Fibroblast of lung (primary cell): ENCODE measurements at regions not wholly inside any gene's neighbourhood (a gene's known extent, or its start where the extent isn't known, plus 50 kb on each side); places are given as distances from the start of the nearest gene placed in this dataset.

Source experiments
- EZH2 ChIP-seq: IDR thresholded peaks from 2 replicates; pipeline ENCODE4 v1.5.1; 2012; ENCODE audit warnings: low read length, control low read depth, mild to moderate bottlenecking; ENCODE audit errors: missing control alignments
- TF ChIP-seq, protein P1 (sequence below), 2 donors: IDR thresholded peaks in 1 of 2; conservative IDR thresholded peaks in 1 of 2; 1 replicate in 1 of 2; 2 replicates in 1 of 2; pipeline ENCODE4 v1.5.1; 2011 to 2012; ENCODE audit warnings: low read length in 2 of 2, control low read depth in 1 of 2, inconsistent platforms in 1 of 2, low read depth in 1 of 2, mild to moderate bottlenecking in 1 of 2

GRCh38 chr11:101401245-101401644 lies 182.6 kb downstream of the TRPC6 start:
- TF ChIP-seq, protein P1, sequence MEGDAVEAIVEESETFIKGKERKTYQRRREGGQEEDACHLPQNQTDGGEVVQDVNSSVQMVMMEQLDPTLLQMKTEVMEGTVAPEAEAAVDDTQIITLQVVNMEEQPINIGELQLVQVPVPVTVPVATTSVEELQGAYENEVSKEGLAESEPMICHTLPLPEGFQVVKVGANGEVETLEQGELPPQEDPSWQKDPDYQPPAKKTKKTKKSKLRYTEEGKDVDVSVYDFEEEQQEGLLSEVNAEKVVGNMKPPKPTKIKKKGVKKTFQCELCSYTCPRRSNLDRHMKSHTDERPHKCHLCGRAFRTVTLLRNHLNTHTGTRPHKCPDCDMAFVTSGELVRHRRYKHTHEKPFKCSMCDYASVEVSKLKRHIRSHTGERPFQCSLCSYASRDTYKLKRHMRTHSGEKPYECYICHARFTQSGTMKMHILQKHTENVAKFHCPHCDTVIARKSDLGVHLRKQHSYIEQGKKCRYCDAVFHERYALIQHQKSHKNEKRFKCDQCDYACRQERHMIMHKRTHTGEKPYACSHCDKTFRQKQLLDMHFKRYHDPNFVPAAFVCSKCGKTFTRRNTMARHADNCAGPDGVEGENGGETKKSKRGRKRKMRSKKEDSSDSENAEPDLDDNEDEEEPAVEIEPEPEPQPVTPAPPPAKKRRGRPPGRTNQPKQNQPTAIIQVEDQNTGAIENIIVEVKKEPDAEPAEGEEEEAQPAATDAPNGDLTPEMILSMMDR (conservative IDR thresholded peaks at IDR 0.05 in 1 of 2, IDR thresholded peaks at IDR 0.05 in 1 of 2; ENCODE audit: low read depth in 1 of 2, low read length in 2 of 2) = no peak
- TF ChIP-seq EZH2 = no peak
